GM12872 (cell line): ENCODE measurements at regions not wholly inside any gene's neighbourhood (a gene's known extent, or its start where the extent isn't known, plus 50 kb on each side); places are given as distances from the start of the nearest gene placed in this dataset.

Source experiments
- CTCF ChIP-seq: IDR thresholded peaks from 3 replicates; pipeline ENCODE4 v1.5.1; 2011; ENCODE audit warnings: low read depth, mild to moderate bottlenecking, low read length, moderate library complexity; ENCODE audit not compliant: insufficient read depth

- TF ChIP-seq CTCF = no peak
These were observed 854.3 kb upstream of the ACVR2A start for GRCh38 chr2:146990311-146991054.

- no peak for TF ChIP-seq CTCF
These were observed 855.1 kb upstream of the ACVR2A start for GRCh38 chr2:146989741-146990140.

DNA sequence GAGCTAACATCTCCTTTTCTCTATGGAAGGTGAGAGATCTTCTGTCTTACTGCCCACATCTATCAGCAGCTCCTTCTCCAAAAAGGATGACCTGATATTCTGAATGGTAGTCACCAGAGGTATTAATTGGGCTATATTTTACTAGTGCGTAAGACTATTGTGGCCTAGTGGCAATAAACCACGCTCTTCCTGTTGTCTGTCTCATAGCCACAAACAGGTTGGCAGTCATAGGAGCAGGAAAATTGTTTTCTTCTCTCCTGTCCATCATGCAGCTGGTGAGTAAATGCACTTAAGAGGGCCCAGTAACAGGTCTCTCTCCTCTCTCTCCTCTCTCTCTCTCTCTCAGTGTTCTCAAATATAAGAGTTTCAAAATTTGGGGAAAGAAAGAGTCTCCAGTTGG is 856.8 kb upstream of the ACVR2A start:
- TF ChIP-seq CTCF = no peak

- TF ChIP-seq CTCF = no peak
These were observed 858.7 kb upstream of the ACVR2A start for GRCh38 chr2:146986161-146986560.

GRCh38 chr2:146985753-146986152 is 859.1 kb upstream of the ACVR2A start:
- TF ChIP-seq CTCF = no peak

DNA sequence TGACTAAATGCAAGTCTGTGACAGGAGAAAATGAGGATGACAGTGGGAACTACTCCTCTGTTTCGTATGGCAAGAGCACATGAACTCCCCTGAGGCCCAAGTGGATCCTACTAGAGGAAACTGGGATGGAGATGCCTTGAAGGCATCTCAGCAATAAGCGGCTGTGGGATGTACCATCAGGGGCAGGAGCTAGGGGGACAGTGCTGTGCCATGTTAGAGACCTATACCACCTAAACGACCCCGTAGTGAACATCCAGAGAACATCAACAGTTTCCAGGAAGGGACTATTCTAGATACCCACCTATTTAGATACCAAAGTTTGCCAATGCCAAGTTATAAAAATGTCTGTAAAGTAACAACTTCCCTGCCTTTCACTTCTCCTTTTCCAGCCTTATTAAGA is 860.8 kb upstream of the ACVR2A start:
- TF ChIP-seq CTCF = no peak

GRCh38 chr2:146982393-146982846 is 862.4 kb upstream of the ACVR2A start:
- no peak for TF ChIP-seq CTCF

GRCh38 chr2:146981921-146982320 is 862.9 kb upstream of the ACVR2A start:
- no peak for TF ChIP-seq CTCF
